Gastroesophageal sphincter (tissue), 4 donors: ENCODE measurements at regions not wholly inside any gene's neighbourhood (a gene's known extent, or its start where the extent isn't known, plus 50 kb on each side); places are given as distances from the start of the nearest gene placed in this dataset.

Source experiments
- ATAC-seq: fragments of 150-250 bp; one replicate; pipeline ENCODE4 v1.9.1; 2016; ENCODE audit warnings: mild to moderate bottlenecking, moderate library complexity
- H3K27ac ChIP-seq, 4 donors: fragments of 200-600 bp; sonication (generic) in 3 of 4; 1 replicate in 3 of 4; 2 replicates in 1 of 4; pipeline ENCODE4 v1.5.1; 2016 to 2019
- H3K27me3 ChIP-seq: fragments of 200-600 bp; sonication (generic); one replicate; pipeline ENCODE4 v1.5.1; 2019
- H3K36me3 ChIP-seq, 2 donors: fragments of 200-600 bp; sonication (generic); one replicate each; pipeline ENCODE4 v1.5.1; 2019; ENCODE audit warnings: control low read depth in 1 of 2
- H3K4me1 ChIP-seq, 3 donors: fragments of 200-600 bp; sonication (generic); 1 replicate in 2 of 3; 2 replicates in 1 of 3; pipeline ENCODE4 v1.5.1; 2016 to 2019; ENCODE audit warnings: control low read depth in 2 of 3
- H3K4me3 ChIP-seq, 2 donors: fragments of 200-600 bp; sonication (generic); one replicate each; pipeline ENCODE4 v1.5.1; 2019; ENCODE audit warnings: mild to moderate bottlenecking in 1 of 2, moderate library complexity in 1 of 2
- H3K9me3 ChIP-seq, 3 donors: fragments of 200-600 bp; sonication (generic); one replicate each; pipeline ENCODE4 v1.5.1; 2017 to 2019; ENCODE audit warnings: control low read depth in 2 of 3
- CTCF ChIP-seq, 4 experiments: fragments of 200-600 bp in 2 of 4; fragments of 450-650 bp in 2 of 4; sonication (generic) in 1 of 4; IDR thresholded peaks; one replicate each; pipeline ENCODE4 v1.5.1; 2017 to 2019; ENCODE audit warnings: antibody characterized with exemption in 4 of 4, mild to moderate bottlenecking in 2 of 4, moderate library complexity in 2 of 4
- EP300 ChIP-seq: sonication (generic); formaldehyde crosslinking; IDR thresholded peaks from one replicate; pipeline ENCODE4 v1.6.1; 2017; ENCODE audit warnings: antibody characterized with exemption, mild to moderate bottlenecking
- POLR2A ChIP-seq, 2 donors: fragments of 450-650 bp; IDR thresholded peaks; one replicate each; pipeline ENCODE4 v1.6.1; 2017; ENCODE audit warnings: antibody characterized with exemption in 2 of 2, mild to moderate bottlenecking in 2 of 2, moderate library complexity in 1 of 2
- POLR2AphosphoS5 ChIP-seq: sonication (generic); formaldehyde crosslinking; IDR thresholded peaks from one replicate; pipeline ENCODE4 v1.6.1; 2017; ENCODE audit warnings: antibody characterized with exemption
- WGBS, 2 donors: methylation state at CpG; one replicate each; pipeline ENCODE4 v1.1.5; 2018; ENCODE audit warnings: low coverage in 1 of 2; 5-methylcytosine and 5-hydroxymethylcytosine counted together

GRCh38 chr6:76817429-76817828 is 645.9 kb downstream of the HTR1B start:
- no CpG with 5 or more reads among the region's 5 CpGs for WGBS, 2 donors
- H3K4me3 ChIP-seq: no peak overlapping the region
- H3K4me1 ChIP-seq: no peaks in the 10 kb centered on the region
- no peaks in the 10 kb centered on the region for H3K27me3 ChIP-seq
- no peak for ATAC-seq
- no peak overlapping the region for H3K27ac ChIP-seq
- TF ChIP-seq POLR2AphosphoS5 (no peak), EP300 (no peak), CTCF (IDR thresholded peaks at IDR 0.05) (no peak), POLR2A (IDR thresholded peaks at IDR 0.05) (no peak)
- peaks cover 0 to 8% (median 0%) of the 10 kb centered on the region in 3 donors for H3K9me3 ChIP-seq
- H3K36me3 ChIP-seq: no peaks in the 10 kb centered on the region

GRCh38 chr6:76814496-76815458 is 648.5 kb downstream of the HTR1B start:
- Histone ChIP-seq H3K9me3 (no peaks in the 10 kb centered on the region), H3K4me1 (no peaks in the 10 kb centered on the region), H3K36me3 (no peaks in the 10 kb centered on the region), H3K27me3 (no peaks in the 10 kb centered on the region), H3K4me3 (no peak overlapping the region), H3K27ac (no peak overlapping the region)
- no peak for ATAC-seq
- 23 to 39% methylated on average over 6 to 7 of the region's 7 CpGs for WGBS, 2 donors
- TF ChIP-seq EP300 (no peak), CTCF (IDR thresholded peaks at IDR 0.05) (no peak), POLR2AphosphoS5 (no peak), POLR2A (IDR thresholded peaks at IDR 0.05) (no peak)

- Histone ChIP-seq H3K36me3 (no peaks in the 10 kb centered on the region), H3K4me1 (no peaks in the 10 kb centered on the region), H3K4me3 (no peak overlapping the region), H3K27ac (no peak overlapping the region), H3K27me3 (no peaks in the 10 kb centered on the region), H3K9me3 (no peaks in the 10 kb centered on the region)
- WGBS, 2 donors: 100% methylated on average over 2 of the region's 13 CpGs; no CpG with 5 or more reads in 1 of the 2 donors
- TF ChIP-seq POLR2AphosphoS5 (no peak), CTCF (IDR thresholded peaks at IDR 0.05) (no peak), POLR2A (IDR thresholded peaks at IDR 0.05) (no peak), EP300 (no peak)
- ATAC-seq: no peak
Observed at GRCh38 chr6:76810286-76810685, 653.0 kb downstream of the HTR1B start.

GRCh38 chr6:76803038-76803580 is 660.2 kb downstream of the HTR1B start:
- H3K4me1 ChIP-seq: no peaks in the 10 kb centered on the region
- 80 to 94% methylated on average over 1 to 5 of the region's 5 CpGs for WGBS, 2 donors
- no peaks in the 10 kb centered on the region for H3K36me3 ChIP-seq
- no peaks in the 10 kb centered on the region for H3K9me3 ChIP-seq
- no peak overlapping the region for H3K27ac ChIP-seq
- TF ChIP-seq POLR2AphosphoS5 (no peak), POLR2A (IDR thresholded peaks at IDR 0.05) (no peak), EP300 (no peak), CTCF (IDR thresholded peaks at IDR 0.05) (no peak)
- ATAC-seq: no peak
- H3K27me3 ChIP-seq: no peaks in the 10 kb centered on the region
- H3K4me3 ChIP-seq: no peak overlapping the region
